Inflammatory macrophage treated with lipopolysaccharide for 1 hour (primary cell): ENCODE measurements at regions not wholly inside any gene's neighbourhood (a gene's known extent, or its start where the extent isn't known, plus 50 kb on each side); places are given as distances from the start of the nearest gene placed in this dataset.
A peak's percentile ranks its signal among the peaks of the same experiment; 100 is the strongest.

Experiments used
- DNase-seq, 2 donors: peaks; one replicate each; pipeline ENCODE4 v3.0.0-alpha.2; 2020 to 2022

DNA sequence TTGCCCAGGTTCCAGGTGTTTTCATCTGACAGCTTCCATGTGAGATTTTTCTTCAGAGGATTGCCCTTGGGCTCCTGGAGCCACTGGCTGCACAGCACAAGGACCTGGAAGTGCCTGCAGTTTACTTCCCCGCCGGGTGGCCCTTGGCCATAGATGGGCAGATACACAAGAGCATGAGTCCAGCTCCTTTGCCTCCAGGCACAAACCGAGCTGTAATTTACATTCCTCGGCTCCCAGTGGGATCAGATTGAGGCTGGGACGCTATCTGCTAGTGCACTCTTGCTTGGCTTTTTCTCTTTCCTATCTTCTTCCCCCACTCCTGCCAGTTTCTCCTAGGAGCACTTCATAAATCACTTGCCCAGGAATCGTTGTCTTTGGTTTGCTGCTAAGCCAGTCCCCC lies 85.4 kb upstream of the RALY start:
- no peak for DNase-seq

DNA sequence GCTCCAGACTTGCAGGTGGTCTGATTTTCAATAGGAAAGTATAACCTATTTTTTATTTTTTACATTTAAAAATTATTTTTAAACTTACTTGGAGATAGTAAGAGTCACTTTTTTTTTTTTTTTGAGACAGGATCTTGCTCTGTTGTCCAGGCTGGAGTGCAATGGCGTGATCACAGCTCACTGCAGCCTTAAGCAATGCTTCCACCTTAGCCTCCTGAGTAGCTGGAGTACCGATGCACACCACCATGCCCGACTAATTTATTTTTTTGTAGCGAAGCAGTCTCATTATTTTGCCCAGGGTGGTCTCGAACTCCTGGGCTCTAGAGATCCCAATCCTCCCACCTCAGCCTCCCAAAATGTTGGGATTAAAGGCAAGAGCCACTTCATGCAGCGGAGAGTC lies 84.8 kb upstream of the RALY start:
- DNase-seq, result no peak

DNA sequence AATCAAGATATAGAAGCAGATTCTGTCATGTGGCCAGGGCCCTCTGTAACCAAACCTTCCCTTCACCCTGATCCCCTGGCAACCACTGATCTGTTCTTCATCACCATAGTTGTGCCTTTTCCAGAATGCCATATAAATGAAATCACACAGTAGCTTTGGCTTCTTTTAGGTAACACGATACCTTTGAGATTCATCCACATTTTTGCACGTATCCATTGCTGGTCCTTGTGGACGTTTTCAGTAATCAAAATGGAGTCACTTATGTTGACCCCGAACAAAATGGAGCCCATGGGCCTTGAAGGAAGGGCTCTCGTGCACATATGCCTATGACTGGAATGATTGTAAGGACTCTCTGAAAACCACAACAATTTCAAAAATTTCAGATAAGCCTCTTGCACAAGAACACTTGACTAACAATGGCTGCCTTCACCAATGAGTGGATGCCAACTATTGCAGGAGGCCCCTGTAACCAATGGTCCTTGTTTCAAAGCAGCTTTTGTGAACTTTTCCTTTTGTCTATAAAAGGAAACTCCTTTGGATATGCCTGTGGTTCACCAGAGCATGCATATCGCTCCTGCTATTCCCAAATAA lies 84.3 kb upstream of the RALY start:
- DNase-seq, result no peak

DNA sequence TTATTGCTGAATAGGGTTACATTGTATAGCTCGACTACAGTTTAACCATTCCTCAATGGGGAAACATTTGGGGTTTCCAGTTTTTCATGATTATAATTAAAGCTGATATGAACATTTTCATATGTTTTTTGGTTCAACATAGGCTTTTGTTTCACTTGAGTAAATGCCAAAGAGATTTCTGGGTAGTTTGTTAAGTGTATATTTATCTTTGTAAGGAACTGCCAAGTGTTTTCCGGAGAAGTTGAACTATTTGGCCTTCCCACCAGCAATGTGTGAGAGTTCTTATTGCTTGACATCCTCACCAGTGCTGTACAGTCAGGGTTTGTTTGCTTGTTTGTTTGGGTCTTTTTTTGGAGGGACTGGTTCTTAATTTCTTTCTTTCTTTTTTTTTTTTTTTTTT lies 83.7 kb upstream of the RALY start:
- no peak for DNase-seq

DNA sequence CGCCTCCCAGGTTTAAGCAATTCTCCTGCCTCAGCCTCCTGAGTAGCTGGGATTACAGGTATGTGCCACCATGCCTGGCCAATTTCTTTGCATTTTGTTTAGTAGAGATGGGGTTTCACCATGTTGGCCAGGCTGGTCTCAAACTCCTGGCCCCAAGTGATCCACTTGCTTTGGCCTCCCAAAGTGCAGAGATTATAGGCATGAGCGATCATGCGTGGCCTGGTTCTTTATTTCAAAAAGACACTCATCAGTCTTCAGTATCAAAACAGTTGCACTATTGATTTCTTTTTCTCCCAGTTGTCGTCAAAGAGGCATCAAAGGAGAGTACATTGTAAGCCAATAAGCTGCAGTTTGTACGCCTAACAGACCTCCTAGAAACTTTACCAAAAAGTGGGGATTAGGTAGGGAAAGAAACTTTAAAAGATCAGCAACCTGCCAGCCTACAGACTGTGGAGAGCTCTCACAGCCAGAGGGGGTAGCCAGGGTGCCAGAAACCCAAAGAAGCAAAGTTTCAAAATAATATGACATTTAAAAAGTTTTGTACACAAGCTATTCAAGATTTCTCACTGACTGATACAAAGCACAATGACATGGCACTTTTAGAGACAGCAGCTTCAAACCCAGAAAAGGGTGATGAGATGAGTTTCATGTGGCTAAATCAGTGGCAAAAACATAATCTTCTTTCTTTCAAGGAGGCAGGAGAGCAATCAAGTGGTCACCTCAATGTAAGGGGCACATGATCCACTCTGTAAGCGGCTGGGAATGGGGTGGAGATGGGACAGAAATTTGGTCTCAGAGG lies 83.0 kb upstream of the RALY start:
- no peak for DNase-seq

DNA sequence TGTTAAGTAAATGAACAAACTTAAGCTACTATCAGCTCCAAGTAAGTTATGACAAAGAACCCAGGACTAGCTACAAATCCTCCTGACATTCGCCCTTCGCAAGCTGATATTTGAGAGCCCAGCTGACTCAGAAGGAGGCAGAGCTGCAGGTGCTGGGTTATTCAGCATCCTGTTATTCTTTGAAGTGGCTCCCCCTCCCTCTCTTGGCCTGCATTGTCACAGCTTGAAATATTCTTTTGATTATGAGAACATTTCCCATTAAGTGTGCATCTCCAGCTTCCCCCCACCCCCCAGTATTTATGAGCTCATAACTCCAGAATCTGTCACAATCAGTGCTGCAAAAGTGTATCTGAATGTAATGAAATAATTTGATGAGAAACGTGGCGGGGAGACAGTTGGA lies 78.8 kb upstream of the RALY start:
- DNase-seq, result no peak

DNA sequence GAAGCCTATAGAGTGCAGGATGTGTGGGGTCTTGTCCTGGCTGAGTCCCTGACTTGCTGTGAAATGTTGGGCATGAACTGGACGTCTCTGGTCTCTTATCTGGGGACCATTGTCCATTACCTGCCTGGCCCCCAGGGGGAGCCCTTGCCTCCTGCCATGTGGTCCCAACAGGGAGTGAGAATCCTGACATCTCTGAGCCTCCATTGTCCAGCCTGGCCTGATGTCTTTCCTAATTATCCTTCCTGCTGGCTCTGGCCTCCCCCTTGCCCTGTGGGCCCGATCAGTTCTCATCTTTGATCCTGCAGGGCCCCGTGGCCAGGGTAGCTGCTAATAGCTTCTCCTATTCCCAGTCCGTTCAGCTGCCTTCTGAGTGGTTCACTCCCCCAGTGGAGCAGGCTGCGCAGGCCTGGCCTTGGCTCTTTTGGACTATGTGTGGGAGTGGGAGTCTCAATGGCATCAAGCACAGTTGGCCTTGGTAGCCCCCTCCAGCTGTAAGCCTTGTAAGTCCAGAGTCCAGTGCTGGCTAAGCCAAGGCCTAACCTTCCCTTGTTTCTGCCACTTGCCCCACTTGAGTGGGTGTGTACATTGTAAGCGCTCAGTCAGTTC lies 77.9 kb upstream of the RALY start:
- peak; percentile 29 to 66 for DNase-seq

DNA sequence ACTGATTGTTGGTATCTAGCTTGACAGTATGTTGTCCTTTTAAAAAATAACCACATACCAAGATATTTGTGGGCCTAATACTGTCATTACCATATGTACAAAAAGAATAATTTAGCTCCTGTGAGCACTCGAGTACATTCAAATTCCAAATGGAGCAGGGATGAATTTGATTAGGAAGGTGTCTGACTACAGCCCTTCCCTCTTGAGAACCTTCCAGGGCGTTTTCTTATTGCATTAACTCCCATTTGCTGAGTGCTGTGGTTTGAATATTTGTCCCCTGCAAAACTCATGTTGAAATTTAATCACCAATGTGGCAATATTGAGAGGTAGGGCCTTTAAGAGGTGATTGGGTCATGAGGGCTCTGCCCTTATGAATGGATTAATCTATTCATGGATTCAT lies 76.9 kb upstream of the RALY start:
- no peak for DNase-seq

DNA sequence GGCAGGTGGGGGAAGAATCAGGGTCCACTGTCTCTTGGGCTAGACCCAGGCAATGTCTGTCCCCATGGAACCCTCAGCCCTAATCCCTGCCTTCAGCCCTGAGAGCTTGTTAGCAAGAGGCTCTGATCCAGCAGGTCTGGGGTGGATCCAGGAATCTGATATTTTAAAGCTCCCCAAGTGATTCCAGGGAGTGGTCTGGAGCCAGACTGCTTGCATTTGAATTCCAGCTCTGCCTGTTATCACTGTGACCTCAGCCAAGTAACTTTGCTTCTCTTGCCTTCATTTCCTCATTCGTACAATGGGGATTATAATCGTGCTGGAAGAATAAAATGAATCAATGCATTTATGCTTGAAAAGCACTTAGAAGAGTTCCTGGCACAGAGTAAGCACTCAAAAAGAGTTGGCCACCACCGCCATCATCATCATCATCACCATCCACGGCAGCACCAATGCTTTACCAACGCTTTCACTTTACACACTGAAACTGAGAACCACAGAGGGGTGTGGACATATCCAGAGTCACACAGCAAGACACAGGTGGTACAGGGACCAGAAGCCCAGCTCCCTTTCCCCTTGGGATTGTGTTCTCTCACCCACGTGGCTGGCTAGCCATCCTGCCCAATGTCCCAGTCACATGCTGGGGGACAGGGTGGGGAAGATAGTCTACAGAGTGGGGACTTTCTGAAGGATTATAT lies 75.7 kb upstream of the RALY start:
- DNase-seq, result no peak

DNA sequence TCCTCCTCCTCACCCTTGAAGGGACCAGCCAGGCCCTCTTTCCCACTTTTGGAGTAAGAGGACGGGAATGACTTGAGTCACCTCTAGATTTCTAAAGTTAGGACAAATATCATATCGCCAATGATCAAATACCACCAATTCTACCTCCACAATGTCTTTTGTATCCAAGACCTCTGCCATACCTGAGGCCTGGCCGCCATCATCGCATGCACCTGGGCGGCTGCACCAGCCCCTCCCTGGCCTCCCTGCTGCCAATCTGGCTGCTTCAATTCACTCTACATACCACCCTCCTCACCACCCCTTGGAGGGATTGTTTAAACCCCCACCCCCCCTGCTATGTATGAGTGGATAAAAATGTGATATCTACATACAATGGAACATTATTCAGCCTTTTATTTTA lies 75.0 kb upstream of the RALY start:
- DNase-seq, result no peak

DNA sequence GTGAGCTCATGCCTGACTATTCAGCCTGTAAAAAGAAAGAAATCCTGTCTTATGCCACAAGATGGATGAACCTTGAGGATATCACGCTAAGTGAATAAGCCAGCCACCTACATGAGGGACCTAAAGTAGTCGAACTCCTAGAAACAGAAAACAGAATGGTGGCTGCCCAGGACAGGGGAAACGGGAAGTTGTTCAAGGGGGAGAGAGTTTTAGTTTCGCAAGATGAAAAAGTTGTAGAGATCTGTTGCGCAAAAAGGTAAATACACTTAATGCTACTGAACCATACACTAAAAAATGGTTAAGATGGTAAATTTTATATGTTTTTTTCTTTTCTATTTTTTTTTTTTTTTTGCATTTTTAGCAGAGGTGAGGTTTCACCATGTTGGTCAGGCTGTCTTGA lies 74.1 kb upstream of the RALY start:
- peak; percentile 71 to 77 for DNase-seq

DNA sequence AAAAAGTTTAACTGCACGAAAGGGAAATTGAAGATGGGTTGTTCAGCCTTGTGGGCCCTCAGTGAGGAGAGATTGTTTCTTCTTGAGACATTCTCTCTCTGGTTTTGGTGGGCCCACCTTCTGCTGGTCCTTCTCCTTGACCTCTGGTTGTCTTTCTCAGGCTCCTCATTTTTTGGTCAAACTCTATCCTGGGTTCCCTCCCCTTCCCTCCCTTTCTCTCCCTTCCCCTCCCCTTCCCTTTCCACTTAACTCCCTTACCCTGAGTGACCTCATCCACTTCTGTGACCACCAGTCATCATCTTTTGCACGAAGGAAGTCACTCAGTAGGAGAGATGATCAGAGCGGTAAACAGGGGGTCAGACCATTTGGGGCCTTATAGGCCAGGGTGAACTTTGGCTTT lies 71.5 kb upstream of the RALY start:
- DNase-seq, result no peak

DNA sequence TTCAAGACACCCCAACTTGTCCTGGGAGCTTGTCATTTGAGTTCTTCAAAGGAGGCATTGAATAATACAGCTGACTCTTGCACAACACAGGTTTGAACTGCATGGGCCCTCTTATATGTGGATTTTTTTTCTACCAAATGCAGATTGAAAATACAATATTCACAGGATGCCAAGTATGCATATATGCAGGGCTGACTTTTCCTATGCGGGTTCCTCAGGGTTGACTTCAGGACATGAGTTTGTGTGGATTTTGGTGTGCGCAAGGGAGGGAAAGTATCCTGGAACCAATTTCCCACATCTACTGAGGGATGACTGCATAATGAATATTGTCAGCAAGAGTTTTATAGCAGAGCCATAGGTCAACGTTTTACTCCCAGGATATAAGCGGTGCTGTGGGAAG lies 70.0 kb upstream of the RALY start:
- DNase-seq, result no peak

DNA sequence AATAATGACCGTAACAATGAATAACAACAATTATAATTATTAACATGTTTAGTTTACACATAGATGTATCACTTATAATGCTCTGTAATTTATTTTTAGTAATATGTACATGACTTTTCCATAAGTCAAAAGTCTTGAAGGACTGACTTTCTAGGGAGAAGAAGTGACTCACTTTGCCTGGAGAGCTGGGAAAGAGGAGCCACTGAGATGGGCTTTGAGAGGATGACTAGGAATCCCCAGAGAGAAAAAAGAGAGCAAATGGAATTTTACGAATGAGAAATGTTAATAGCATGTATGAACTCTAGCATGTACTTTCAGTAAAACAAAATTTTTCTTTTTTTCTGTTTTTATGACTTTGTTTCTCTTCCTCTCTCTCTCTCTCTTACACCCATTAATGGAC lies 67.8 kb upstream of the RALY start:
- DNase-seq, result no peak

DNA sequence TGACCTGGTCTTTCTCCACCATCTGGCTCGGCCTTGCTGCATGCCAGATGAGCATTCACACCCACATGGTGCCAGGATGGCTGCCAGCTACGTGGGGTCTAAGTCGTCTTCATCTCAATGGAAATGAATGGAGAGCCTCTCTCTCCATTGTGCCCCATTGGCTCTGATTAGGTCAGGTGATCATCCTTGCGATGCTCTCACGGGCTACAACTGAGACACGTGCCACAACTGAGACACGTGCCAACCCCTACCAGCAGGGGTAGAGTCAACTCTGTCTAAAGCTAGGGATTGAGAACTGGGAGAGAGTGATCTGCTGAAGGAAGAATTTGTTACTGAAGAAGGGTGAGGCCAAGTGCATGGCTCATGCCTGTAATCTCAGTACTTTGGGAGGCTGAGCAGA lies 67.3 kb upstream of the RALY start:
- no peak for DNase-seq

DNA sequence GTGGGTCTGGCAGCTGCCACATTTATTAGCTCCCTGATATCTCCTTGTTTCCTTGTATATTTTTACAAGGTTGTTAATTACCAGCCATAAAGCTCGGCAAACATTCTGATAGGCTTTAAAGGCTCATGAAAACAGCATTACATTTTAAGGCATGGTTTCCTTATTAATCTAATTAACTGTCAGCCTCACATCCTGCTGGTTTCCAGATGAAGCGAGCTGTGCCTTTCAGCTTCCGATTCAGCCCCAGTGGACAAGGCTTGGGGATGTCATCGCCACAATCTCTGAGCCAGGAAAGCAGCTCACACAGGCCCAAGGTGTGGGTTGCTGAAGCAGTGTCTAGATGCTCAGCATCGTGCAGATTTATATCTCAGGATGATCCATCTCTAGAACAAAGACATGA lies 66.0 kb upstream of the RALY start:
- no peak for DNase-seq

DNA sequence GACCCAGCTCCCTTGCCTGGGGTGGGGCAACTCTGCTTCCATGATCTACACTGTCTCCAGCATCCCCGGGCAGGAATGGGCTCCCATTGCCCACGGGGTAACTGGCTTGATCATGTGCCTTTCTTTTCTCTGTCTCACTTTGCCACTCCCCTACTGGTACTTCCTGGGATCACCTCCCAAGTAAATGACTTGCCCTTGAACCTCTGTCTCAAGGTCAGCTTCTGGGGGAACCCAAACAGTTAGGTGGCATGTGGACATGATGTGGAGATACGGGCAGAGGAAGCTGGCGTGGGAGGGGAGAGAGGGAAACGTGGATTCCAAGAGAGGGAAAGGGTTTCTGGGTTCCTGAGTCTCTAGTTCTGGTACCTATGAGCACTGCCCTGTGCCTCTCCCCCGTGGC lies 63.8 kb upstream of the RALY start:
- no peak for DNase-seq

DNA sequence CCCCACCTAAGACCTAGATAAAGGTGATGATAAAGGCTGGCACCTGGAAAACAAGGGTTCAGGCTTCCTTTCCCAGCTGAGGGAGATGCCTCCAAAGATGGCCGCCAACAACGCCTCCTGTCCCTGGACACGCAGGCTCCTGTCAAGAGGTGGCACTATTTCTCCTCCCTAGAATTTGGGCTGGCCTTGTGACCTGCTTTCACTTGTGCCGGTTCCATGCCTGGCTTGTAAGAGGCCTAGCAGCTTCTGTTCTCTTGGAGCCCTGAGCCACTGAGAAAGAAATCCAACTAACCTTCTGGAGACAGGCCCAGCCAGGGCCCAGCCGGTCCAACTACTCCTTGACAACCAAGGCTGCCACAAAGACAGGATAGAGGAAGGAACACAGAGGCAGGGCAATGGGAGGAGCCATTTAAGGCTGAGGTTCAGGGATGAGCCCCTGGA lies 60.2 kb upstream of the RALY start:
- DNase-seq, result peak; percentile 68 to 78

DNA sequence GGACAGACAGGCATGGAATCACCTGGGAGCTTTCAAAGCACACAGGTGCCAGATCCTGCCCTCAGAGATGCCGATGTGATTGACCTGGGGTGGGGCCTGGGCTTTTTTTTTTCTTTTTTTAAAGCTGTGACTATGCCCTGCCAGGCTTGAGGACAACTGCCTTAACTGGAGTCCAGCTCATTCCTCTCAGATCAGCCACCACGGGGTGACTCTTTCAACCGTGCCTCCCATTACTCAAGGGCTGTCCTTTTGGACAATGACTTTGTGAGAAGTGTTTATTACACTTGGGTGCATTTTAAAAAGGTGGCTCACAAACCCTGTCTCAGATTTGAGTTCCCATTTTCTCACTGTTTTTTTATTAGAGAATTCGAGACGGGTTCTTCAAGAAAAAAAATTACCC lies 57.1 kb upstream of the RALY start:
- no peak for DNase-seq

DNA sequence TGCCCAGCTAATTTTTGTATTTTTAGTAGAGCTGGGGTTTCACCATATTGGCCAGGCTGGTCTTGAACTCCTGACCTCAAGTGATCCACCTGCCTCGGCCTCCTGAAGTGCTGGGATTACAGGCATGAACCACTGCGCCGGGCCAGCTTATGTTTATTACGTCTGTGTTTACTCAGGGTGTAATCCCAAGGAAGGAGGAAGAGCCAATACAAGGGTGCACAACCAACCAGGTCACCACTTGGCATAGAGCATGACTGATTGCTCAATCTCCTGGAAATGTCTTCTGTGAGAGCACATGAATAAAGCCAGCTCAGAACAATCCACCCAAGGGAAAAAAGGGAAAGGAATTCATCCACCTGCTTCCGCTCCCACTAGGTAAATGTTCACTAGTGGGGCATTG lies 54.7 kb upstream of the RALY start:
- DNase-seq, result peak in 1 of 2 donors; percentile 54

DNA sequence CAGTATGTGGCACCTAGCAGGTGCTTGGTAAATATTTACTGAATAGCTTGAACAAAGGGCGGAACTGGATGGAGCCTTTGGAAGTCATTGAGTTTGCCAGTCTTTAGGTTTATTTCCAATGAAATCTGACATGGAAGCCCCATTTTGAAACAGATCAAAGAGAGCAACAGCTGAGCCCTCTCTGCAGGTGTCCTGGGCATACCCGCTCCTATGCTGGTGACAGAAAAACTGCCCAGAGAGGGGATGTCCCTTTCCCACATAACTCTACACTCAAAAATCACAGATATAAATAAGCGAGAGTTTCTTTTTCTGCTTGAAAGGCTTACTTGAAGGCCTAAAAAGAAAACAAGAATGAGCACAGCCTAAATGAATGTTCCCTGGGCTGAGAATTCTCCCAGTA lies 53.0 kb upstream of the RALY start:
- no peak for DNase-seq
